K562 (cell line): ENCODE measurements at regions not wholly inside any gene's neighbourhood (a gene's known extent, or its start where the extent isn't known, plus 50 kb on each side); places are given as distances from the start of the nearest gene placed in this dataset.

Source experiments
- ATAC-seq: fragments of 200-7000 bp; cut with Tn5 transposase; 3 replicates; pipeline ENCODE4 v1.9.1; 2020; ENCODE audit warnings: moderate library complexity
- BruUV-seq: library from RNA; stranded (reverse); fragments of 400-500 nt; replicated peaks from 2 replicates; lab custom pipeline; 2021; lab: Mats Ljungman, UMichigan
- CTCF ChIA-PET: fragments of 300-600 bp; formaldehyde crosslinking; extraction: SDS; loops from one replicate; lab custom pipeline; 2021; ENCODE audit warnings: low intra/inter-chr PET ratio; lab: Yijun Ruan, JAX
- POLR2A ChIA-PET: fragments of 300-600, 350-650 bp; sonication (Branson Sonifier 250); formaldehyde crosslinking; extraction: SDS; loops from one replicate; lab custom pipeline; 2021; ENCODE audit warnings: antibody characterized with exemption, inconsistent platforms; lab: Yijun Ruan, JAX
- DNase-seq, 4 experiments: peaks; one replicate each; pipeline versions ENCODE4 v3.0.0 to v3.0.0-alpha.2; 2011 to 2018; ENCODE audit warnings: low spot score in 3 of 4, mixed read lengths in 3 of 4; ENCODE audit errors: extremely low read depth in 1 of 4
- FAIRE-seq: peaks from 2 replicates; lab custom pipeline; 2011; peaks lifted over from hg19 to GRCh38; lab: Jason Lieb, UNC
- H2AFZ ChIP-seq: 2 replicates; pipeline ENCODE4 v1.6.0; 2011; ENCODE audit warnings: low read depth, low read length, control low read depth, inconsistent platforms
- H3K27ac ChIP-seq: fragments of 200-600 bp; 3 replicates; pipeline ENCODE4 v1.8.0; 2011; ENCODE audit warnings: low read depth, mild to moderate bottlenecking, control low read depth, inconsistent platforms, low read length, moderate library complexity, mixed read lengths; ENCODE audit errors: extremely low read depth
- H3K27me3 ChIP-seq, 2 experiments: fragments of 300-600 bp in 1 of 2; 2 replicates in 1 of 2; 3 replicates in 1 of 2; pipeline versions ENCODE4 v1.6.0 to v1.8.0; 2011; ENCODE audit warnings: inconsistent platforms in 2 of 2, low read length in 2 of 2, mild to moderate bottlenecking in 1 of 2, mixed read lengths in 1 of 2, moderate library complexity in 1 of 2; ENCODE audit not compliant: control insufficient read depth in 2 of 2, insufficient read depth in 2 of 2
- H3K36me3 ChIP-seq: fragments of 300-600 bp; 3 replicates; pipeline ENCODE4 v1.8.0; 2011; ENCODE audit warnings: mild to moderate bottlenecking, low read length, inconsistent platforms; ENCODE audit not compliant: control insufficient read depth, insufficient read depth
- H3K4me1 ChIP-seq, 2 experiments: fragments of 200-600 bp in 1 of 2; replicated peaks in 1 of 2; 2 replicates in 1 of 2; 3 replicates in 1 of 2; pipeline versions ENCODE4 v1.5.1 to v1.8.0; 2011; ENCODE audit warnings: inconsistent platforms in 2 of 2, low read length in 2 of 2, mild to moderate bottlenecking in 1 of 2, mixed read lengths in 1 of 2, moderate library complexity in 1 of 2; ENCODE audit not compliant: control insufficient read depth in 2 of 2, insufficient read depth in 2 of 2
- H3K4me2 ChIP-seq: 2 replicates; pipeline ENCODE4 v1.6.1; 2011; ENCODE audit warnings: low read length, control low read depth, inconsistent platforms, mixed read lengths; ENCODE audit not compliant: insufficient read depth
- H3K4me3 ChIP-seq: fragments of 200-600 bp; sonication (generic), shearing (Covaris generic); 2 replicates; pipeline ENCODE4 v1.5.1; 2016; ENCODE audit warnings: control low read depth, inconsistent platforms
- H3K79me2 ChIP-seq: fragments of 200-600 bp; 3 replicates; pipeline ENCODE4 v1.8.0; 2011; ENCODE audit warnings: low read length, inconsistent platforms; ENCODE audit not compliant: control insufficient read depth, insufficient read depth
- H3K9ac ChIP-seq, 2 experiments: 2 replicates each; pipeline versions ENCODE4 v1.6.0 to v1.6.1; 2011; ENCODE audit warnings: low read depth in 2 of 2, low read length in 2 of 2, control low read depth in 1 of 2, inconsistent platforms in 1 of 2, mild to moderate bottlenecking in 1 of 2, mixed read lengths in 1 of 2; ENCODE audit not compliant: insufficient read depth in 1 of 2
- H3K9me1 ChIP-seq: one replicate; pipeline ENCODE4 v1.6.0; 2011; ENCODE audit warnings: inconsistent platforms, mild to moderate bottlenecking, low read length, moderate library complexity; ENCODE audit not compliant: control insufficient read depth, insufficient read depth
- H3K9me3 ChIP-seq: replicated peaks from 2 replicates; pipeline ENCODE4 v1.5.1; 2011; ENCODE audit warnings: low read depth, low read length, inconsistent platforms; ENCODE audit not compliant: control insufficient read depth, insufficient read depth
- H4K20me1 ChIP-seq: replicated peaks from 2 replicates; pipeline ENCODE4 v1.6.1; 2011; ENCODE audit warnings: low read length, inconsistent platforms, mixed read lengths; ENCODE audit not compliant: control insufficient read depth, insufficient read depth
- BHLHE40 ChIP-seq: IDR thresholded peaks from 2 replicates; pipeline ENCODE4 v1.6.1; 2011; ENCODE audit warnings: low read length, improper control_type of control experiment
- CBX8 ChIP-seq: fragments of 200-600 bp; sonication (generic); IDR thresholded peaks from 2 replicates; pipeline ENCODE4 v1.6.1; 2012; ENCODE audit warnings: borderline replicate concordance, mixed run types, low read depth, mild to moderate bottlenecking, moderate library complexity, mixed read lengths, low read length, control low read depth, inconsistent platforms; ENCODE audit not compliant: poor library complexity, severe bottlenecking; ENCODE audit errors: extremely low read depth
- FIP1L1 ChIP-seq: fragments of 200-400 bp; formaldehyde crosslinking; IDR thresholded peaks from 2 replicates; pipeline ENCODE4 v1.6.1; 2018; ENCODE audit warnings: mild to moderate bottlenecking, low read depth, low read length; ENCODE audit not compliant: poor library complexity, severe bottlenecking
- MCM2 ChIP-seq: fragments of 450-650 bp; IDR thresholded peaks from 2 replicates; pipeline ENCODE4 v1.6.1; 2017; ENCODE audit warnings: low read depth, mild to moderate bottlenecking
- ZNF609 ChIP-seq: sonication (generic); formaldehyde crosslinking; IDR thresholded peaks from 2 replicates; pipeline ENCODE4 v1.8.1; 2023; ENCODE audit warnings: missing genetic modification reagents, mild to moderate bottlenecking, borderline replicate concordance
- WGBS: fragments of 100-300 bp; shearing (Covaris generic); methylation state at CpG from one replicate; pipeline ENCODE4 v1.1.6; 2016; ENCODE audit warnings: low coverage, mixed read lengths; ENCODE audit not compliant: insufficient coverage; ENCODE audit errors: missing lambda C conversion rate; 5-methylcytosine and 5-hydroxymethylcytosine counted together
- in situ Hi-C: fragments of 300-500 bp; cut with MboI; formaldehyde crosslinking; loops from 4 replicates; pipeline ENCODE4 v1.15.0; 2018; ENCODE audit warnings: inconsistent platforms, mixed read lengths
- intact Hi-C: fragments of 100-400 bp; cut with micrococcal nuclease; formaldehyde crosslinking; loops from 2 replicates; pipeline ENCODE4 v1.14.2; 2022
- TF ChIP-seq, protein P1 (sequence below): fragments of 250-450 bp; sonication (Bioruptor Pico); IDR thresholded peaks from 2 replicates; pipeline ENCODE4 v1.8.0; 2021; ENCODE audit warnings: mild to moderate bottlenecking, moderate library complexity
- TF ChIP-seq, protein P2 (sequence below), 2 experiments: IDR thresholded peaks in 1 of 2; conservative IDR thresholded peaks in 1 of 2; 2 replicates each; pipeline ENCODE4 v1.6.1; 2016; ENCODE audit warnings: low read depth in 2 of 2, mild to moderate bottlenecking in 1 of 2, missing compliant biosample characterization in 1 of 2, missing genetic modification characterization in 1 of 2, moderate library complexity in 1 of 2
- TF ChIP-seq, protein P3 (sequence below): fragments of 450-650 bp; IDR thresholded peaks from 2 replicates; pipeline ENCODE4 v1.6.1; 2016; ENCODE audit warnings: missing biosample characterization, missing genetic modification characterization

DNA sequence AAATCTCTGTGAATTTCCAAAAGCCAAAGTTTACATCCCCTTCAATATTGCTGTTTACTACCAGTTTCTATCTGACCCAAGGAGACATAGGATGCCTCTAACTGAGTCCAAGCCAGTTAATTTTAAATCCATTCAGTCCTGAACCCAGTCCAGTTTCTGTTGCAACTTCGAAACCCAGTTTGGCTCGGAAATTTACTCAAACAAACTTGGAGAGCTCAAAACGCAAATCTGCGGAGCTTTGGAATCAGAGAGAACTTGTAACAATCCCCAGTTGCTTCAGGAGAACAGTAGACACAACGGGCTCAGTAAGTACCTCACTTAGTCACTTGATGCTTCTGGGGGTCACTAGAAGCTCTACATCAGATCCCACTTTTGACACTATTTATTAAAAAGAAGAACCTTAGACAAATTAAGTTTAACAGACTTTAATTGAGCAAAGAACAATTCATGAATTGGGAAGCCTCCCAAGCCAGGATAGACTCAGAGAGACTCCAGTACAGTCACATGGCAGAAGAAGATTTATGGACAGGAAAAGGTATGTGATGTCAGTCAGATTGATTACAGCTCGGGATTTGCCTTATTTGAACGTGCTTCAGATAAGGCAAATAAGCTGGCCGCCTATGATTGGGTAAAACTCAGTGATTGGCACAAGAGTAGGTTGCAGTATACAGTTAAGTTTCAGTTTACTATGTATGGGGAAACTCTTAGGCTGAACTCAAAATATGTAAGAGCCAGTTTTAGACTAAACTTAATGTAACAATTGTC is 118.0 kb downstream of the RFPL4B start:
- ChIA-PET CTCF (no interaction called here), POLR2A (no interaction called here)
- Histone ChIP-seq H3K36me3 (no peaks in the 10 kb centered on the region), H3K9ac (no peak overlapping the region), H3K4me1 (no peaks in the 10 kb centered on the region), H3K27ac (no peak overlapping the region), H2AFZ (no peak overlapping the region), H3K27me3 (no peaks in the 10 kb centered on the region), H3K4me2 (no peak overlapping the region), H3K9me3 (no peaks in the 10 kb centered on the region), H3K9me1 (no peaks in the 10 kb centered on the region), H4K20me1 (no peaks in the 10 kb centered on the region), H3K79me2 (no peaks in the 10 kb centered on the region), H3K4me3 (no peak overlapping the region)
- in situ Hi-C loops: no loop called here
- no TSS peak for BruUV-seq
- ATAC-seq (no peak), FAIRE-seq (no peak), DNase-seq (no peak)
- 2% methylated on average over 8 of the region's 8 CpGs for WGBS
- intact Hi-C loops: no loop called here
- TF ChIP-seq ZNF609 (CRISPR knock-in tag) (no peak), MCM2 (no peak), BHLHE40 (no peak), FIP1L1 (no peak), CBX8 (no peak)
- TF ChIP-seq, protein P1, sequence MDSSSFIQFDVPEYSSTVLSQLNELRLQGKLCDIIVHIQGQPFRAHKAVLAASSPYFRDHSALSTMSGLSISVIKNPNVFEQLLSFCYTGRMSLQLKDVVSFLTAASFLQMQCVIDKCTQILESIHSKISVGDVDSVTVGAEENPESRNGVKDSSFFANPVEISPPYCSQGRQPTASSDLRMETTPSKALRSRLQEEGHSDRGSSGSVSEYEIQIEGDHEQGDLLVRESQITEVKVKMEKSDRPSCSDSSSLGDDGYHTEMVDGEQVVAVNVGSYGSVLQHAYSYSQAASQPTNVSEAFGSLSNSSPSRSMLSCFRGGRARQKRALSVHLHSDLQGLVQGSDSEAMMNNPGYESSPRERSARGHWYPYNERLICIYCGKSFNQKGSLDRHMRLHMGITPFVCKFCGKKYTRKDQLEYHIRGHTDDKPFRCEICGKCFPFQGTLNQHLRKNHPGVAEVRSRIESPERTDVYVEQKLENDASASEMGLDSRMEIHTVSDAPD (CRISPR knock-in tag): no peak
- TF ChIP-seq, protein P2, sequence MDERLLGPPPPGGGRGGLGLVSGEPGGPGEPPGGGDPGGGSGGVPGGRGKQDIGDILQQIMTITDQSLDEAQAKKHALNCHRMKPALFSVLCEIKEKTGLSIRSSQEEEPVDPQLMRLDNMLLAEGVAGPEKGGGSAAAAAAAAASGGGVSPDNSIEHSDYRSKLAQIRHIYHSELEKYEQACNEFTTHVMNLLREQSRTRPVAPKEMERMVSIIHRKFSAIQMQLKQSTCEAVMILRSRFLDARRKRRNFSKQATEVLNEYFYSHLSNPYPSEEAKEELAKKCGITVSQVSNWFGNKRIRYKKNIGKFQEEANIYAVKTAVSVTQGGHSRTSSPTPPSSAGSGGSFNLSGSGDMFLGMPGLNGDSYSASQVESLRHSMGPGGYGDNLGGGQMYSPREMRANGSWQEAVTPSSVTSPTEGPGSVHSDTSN (CRISPR knock-in tag; IDR thresholded peaks at IDR 0.05; ENCODE audit: low read depth): no peak
- TF ChIP-seq, protein P2 (tag; conservative IDR thresholded peaks at IDR 0.05; ENCODE audit: low read depth): no peak
- TF ChIP-seq, protein P3, sequence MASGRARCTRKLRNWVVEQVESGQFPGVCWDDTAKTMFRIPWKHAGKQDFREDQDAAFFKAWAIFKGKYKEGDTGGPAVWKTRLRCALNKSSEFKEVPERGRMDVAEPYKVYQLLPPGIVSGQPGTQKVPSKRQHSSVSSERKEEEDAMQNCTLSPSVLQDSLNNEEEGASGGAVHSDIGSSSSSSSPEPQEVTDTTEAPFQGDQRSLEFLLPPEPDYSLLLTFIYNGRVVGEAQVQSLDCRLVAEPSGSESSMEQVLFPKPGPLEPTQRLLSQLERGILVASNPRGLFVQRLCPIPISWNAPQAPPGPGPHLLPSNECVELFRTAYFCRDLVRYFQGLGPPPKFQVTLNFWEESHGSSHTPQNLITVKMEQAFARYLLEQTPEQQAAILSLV (tag): no peak
